Glomerular visceral epithelial cell (primary cell): ENCODE measurements at regions not wholly inside any gene's neighbourhood (a gene's known extent, or its start where the extent isn't known, plus 50 kb on each side); places are given as distances from the start of the nearest gene placed in this dataset.
"Not testable (repeated sequence)": the region's sequence is repeated elsewhere in the genome, so short reads cannot be mapped to it uniquely, and the experiment has no call there.

Experiments
- DNase-seq: peaks from one replicate; pipeline ENCODE4 v3.0.0-alpha.2; 2016; ENCODE audit errors: extremely low spot score

DNA sequence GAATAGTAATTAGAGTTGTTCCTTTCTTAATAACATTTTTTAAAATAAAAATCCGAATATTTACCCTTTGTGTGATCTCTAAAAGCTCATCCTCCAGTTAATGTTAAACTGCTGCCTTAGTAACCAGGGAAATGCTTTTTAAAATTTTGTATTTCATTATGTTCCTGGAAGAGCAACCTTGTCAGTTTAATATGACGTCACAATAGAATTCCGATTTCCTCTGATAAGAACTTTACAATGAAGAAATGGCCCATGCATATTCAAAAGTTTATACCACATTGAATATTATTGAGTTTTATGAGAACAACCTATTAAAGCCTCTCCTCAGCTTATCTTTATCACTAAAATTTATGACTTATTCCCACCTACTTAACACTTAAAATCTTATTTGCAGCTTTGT lies 1566.6 kb downstream of the EFNB2 start:
- DNase-seq: no peak

- DNase-seq: no peak
These were observed 1567.4 kb downstream of the EFNB2 start for GRCh38 chr13:104967836-104968630.

- no peak for DNase-seq
These were observed 1568.1 kb downstream of the EFNB2 start for GRCh38 chr13:104967376-104967775.

DNA sequence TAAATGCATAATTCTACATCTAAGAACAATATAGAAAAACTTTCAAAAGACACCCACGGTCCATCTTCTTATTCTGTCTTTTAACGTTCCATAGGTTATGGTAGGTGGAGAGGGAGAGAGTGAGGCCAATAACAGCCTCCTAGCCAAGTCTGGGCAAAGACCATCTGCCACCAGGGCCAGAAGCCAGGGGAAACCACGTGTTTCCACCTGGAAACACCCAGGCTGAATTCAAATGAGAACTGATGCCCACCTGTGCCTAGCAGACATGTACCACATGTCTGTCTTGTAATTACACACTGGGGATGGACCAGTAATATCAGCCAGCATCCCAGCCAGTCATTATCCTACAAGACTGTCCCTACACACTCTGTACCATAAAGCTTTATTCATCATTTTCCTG lies 1573.1 kb downstream of the EFNB2 start:
- no peak for DNase-seq

DNA sequence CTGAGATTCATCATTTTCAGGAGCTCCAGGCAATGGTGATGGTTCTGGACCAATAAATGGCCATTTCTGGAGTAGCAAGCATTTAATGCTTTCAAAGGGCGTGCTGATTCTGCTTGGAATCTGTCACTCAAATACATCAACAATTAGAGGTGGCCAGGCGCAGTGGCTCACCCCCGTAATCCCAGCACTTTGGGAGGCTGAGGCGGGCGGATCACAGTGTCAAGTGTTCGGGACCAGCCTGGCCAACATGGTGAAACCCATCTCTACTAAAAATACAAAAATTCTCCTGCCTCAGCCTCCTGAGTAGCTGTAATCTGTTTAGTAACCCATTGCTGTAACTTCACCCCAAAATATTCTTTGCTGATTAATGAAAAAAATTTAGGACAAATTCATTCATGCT lies 1574.2 kb downstream of the EFNB2 start:
- DNase-seq: no peak

GRCh38 chr13:104954210-104954609 lies 1581.3 kb downstream of the EFNB2 start:
- DNase-seq: no peak

DNA sequence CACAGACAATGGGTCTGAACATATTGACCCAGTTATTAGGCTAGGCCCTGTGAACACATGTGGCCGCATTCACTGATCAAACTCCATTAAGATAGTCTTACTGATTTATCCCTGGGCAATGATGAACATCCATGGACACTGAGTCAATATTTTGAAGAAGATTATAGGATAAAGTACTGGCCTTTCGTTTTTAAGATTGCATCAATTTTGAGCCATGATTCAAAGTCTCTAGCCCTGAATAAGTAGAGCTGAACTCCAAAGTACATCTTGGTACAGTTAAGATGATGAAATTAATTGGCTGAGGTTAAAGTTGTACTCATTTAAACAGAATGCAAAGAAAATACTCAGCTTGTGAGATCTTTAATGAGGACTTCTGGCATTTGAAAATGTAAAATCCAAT lies 1581.9 kb downstream of the EFNB2 start:
- no peak for DNase-seq

GRCh38 chr13:104949840-104950740 lies 1585.4 kb downstream of the EFNB2 start:
- peak; percentile 16 for DNase-seq

- DNase-seq: no peak
These were observed 1591.3 kb downstream of the EFNB2 start for GRCh38 chr13:104944176-104944575.

DNA sequence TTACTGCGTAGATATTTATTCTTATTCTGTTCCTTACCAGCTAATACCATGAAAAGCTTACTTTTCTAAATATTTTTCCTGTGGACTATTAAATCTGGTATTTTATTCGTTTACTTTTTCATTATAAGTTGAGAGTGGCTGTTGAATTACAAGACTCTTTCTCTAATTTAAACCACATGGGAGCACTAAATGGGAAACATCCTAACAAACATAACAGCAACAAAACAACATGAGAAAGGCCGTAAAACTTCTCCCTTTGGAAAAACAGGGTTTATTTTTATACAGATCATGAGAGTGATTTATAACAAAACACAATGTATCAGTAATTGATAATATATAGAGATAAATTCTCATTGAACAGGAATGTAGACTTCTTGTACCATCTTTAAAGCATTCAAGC lies 1592.1 kb downstream of the EFNB2 start:
- DNase-seq: no peak

- DNase-seq: peak; percentile 51
These were observed 1597.6 kb downstream of the EFNB2 start for GRCh38 chr13:104937881-104938280.

GRCh38 chr13:104936304-104936703 lies 1599.2 kb downstream of the EFNB2 start:
- DNase-seq: no peak

- DNase-seq: not testable (repeated sequence)
These were observed 1614.9 kb downstream of the EFNB2 start for GRCh38 chr13:104920513-104920912.

GRCh38 chr13:104920091-104920490 lies 1615.4 kb downstream of the EFNB2 start:
- no peak for DNase-seq

GRCh38 chr13:104900191-104900817 lies 1635.2 kb downstream of the EFNB2 start:
- DNase-seq: no peak

DNA sequence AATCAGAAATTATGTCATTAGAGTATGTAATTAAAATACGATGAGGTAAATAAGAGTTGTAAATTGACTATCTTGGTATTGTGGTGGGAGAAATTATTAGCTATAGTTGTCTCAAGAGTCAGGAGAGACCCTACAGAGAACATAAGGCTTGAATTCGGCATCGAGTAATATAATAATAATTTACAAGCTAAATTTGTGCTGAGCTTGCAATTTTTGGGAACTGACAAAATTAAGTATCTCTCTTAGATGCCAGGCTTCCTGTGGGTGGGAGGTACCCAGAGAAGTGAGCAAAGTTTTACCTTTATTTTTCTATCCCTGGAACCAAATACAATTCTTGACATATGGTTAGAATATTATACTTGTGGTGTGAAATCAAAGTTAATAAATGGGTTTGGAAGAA lies 1637.0 kb downstream of the EFNB2 start:
- no peak for DNase-seq

DNA sequence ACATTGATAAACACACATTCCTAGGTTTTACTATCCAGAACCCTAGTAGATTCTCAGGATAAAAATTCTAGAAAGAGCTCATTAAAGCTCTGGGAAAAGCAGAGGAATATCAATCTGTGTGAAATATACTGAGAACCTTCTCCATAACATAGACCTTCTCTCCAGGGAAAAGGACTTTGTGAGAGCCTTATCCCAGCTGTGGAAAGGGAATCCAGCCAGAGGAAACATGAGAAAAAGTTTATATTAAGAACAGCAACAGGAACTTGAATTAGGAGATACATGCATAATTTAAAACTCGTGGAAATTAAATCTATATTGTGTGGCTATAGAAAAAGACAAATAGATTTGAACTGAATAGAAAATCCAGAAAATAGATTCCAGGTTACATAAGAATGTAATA lies 1639.9 kb downstream of the EFNB2 start:
- DNase-seq: no peak

DNA sequence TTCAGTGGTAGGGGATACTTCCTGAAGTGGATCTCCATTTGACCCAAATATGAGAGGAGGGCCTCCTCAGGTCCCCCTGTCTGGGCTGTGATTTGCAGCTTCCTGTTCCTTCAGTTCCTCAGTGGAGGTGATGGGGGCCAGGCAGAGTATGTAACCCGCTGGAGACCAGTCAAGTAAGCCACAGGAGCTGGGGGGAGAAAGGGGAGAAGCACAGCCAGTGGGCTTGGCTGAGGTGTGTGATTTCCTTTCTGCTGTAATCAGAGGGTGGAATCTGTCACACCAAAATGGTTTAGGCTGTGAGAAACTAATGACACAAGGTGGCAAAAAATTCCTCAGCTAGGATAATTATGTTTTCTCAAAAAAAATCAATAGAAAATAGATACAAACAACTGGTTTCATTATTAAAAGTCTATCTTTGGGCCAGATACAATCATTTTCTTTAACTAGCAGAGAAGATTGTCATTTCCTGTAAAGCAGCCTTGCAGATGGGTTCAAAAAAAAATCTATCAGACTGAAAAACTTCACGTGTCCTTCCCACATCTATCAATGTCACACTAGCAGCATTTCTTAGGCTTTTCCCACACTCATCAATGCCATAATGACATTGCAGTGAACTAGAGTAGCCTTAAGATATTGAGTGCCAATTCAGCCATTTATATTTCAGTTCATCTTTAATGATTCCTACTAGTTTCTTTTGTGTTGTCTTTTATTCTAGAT lies 1660.3 kb downstream of the EFNB2 start:
- no peak for DNase-seq

DNA sequence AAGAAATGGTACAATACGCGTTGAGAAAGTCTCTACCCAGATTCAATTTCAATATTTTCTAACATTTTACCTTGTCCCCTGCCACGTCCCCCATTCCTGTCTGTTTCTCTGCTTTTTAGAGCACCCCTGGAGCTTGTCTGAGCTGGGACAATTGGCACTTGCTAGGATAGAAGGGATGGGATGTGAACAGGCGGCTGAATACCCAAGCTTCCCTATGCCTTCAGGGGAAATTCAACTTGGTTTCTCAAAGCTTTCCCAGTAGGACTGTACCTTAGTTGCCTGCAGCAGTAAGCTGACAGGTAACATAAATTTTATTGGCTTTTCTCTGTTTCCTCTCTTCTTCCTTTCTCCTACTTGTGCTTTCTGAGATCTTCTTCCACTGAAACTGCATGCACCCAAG lies 1663.3 kb downstream of the EFNB2 start:
- DNase-seq: no peak

DNA sequence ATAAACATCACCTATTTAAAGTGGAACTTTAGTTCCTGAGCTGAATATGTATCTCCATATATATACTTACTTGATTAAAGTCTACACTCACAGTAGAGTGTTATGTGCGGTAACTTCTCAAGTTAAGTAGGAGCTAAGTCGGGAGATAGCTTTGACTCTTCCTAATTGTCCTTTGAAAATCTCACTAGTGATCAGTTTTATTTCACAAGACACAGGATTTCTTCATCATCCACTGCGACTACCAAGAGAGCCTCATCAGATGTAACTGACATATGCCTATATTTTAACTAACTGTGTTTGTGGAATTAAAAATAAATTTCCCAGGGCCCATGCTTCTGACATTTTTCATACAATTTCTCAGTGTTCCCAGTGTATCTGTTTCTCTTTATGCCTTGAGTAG lies 1664.0 kb downstream of the EFNB2 start:
- no peak for DNase-seq

GRCh38 chr13:104869501-104869900 lies 1666.0 kb downstream of the EFNB2 start:
- peak; percentile 16 for DNase-seq

GRCh38 chr13:104868806-104869205 lies 1666.7 kb downstream of the EFNB2 start:
- no peak for DNase-seq
